A549 (cell line): ENCODE measurements at regions not wholly inside any gene's neighbourhood (a gene's known extent, or its start where the extent isn't known, plus 50 kb on each side); places are given as distances from the start of the nearest gene placed in this dataset.

Experiments used
- ATAC-seq, 2 experiments: fragments of 200-7000 bp in 1 of 2; fragments of >200 bp in 1 of 2; cut with Nextera tagmentation in 1 of 2; cut with Tn5 transposase in 1 of 2; 3 replicates each; pipeline versions ENCODE4 v1.8.0 to v1.9.1; 2018 to 2020; ENCODE audit warnings: mild to moderate bottlenecking in 1 of 2, moderate library complexity in 1 of 2
- CTCF ChIA-PET: fragments of 300-600 bp; sonication (Branson Sonifier 250); formaldehyde crosslinking; extraction: SDS; loops from one replicate; lab custom pipeline; 2021; ENCODE audit warnings: antibody characterized with exemption, inconsistent platforms; lab: Yijun Ruan, JAX
- POLR2A ChIA-PET: fragments of 350-600 bp; formaldehyde crosslinking; extraction: SDS; loops from one replicate; lab custom pipeline; 2021; ENCODE audit warnings: antibody characterized with exemption, inconsistent platforms; lab: Yijun Ruan, JAX
- DNase-seq, 2 experiments: peaks; one replicate each; pipeline versions ENCODE4 v3.0.0 to v3.0.0-alpha.2; 2011 to 2016; ENCODE audit warnings: low read depth in 1 of 2, low spot score in 1 of 2
- FAIRE-seq: peaks from 2 replicates; lab custom pipeline; 2011; peaks lifted over from hg19 to GRCh38; lab: Jason Lieb, UNC
- H3K27ac ChIP-seq, 2 experiments: fragments of >200 bp; sonication (Bioruptor Twin); formaldehyde crosslinking; 3 replicates each; pipeline ENCODE4 v1.5.1; 2016 to 2017
- H3K4me1 ChIP-seq: fragments of >200 bp; sonication (Bioruptor Twin); formaldehyde crosslinking; 3 replicates; pipeline ENCODE4 v1.6.1; 2016
- H3K4me2 ChIP-seq: fragments of >200 bp; sonication (Bioruptor Twin); formaldehyde crosslinking; 3 replicates; pipeline ENCODE4 v1.6.1; 2016
- H3K4me3 ChIP-seq: fragments of >200 bp; sonication (Bioruptor Twin); formaldehyde crosslinking; 3 replicates; pipeline ENCODE4 v1.5.1; 2016
- H3K9me3 ChIP-seq: fragments of >200 bp; sonication (Bioruptor Twin); formaldehyde crosslinking; 3 replicates; pipeline ENCODE4 v1.6.1; 2016
- CBX2 ChIP-seq: fragments of 200-600 bp; sonication (generic); IDR thresholded peaks from 2 replicates; pipeline ENCODE4 v1.6.1; 2016; ENCODE audit warnings: low read depth, mild to moderate bottlenecking, borderline replicate concordance
- CBX8 ChIP-seq: fragments of 200-600 bp; sonication (generic); IDR thresholded peaks from 2 replicates; pipeline ENCODE4 v1.6.1; 2016
- CEBPB ChIP-seq, 2 experiments: fragments of >200 bp in 1 of 2; sonication (Bioruptor Twin) in 1 of 2; formaldehyde crosslinking in 1 of 2; IDR thresholded peaks; 2 replicates each; pipeline ENCODE4 v1.6.1; 2012 to 2016
- CHD2 ChIP-seq: fragments of 150-350 bp; IDR thresholded peaks from 2 replicates; pipeline ENCODE4 v1.6.1; 2014; ENCODE audit warnings: low read length; ENCODE audit not compliant: partially characterized antibody
- EHMT2 ChIP-seq: fragments of 200-600 bp; sonication (generic); IDR thresholded peaks from 2 replicates; pipeline ENCODE4 v1.6.1; 2016; ENCODE audit warnings: antibody characterized with exemption, low read depth, mild to moderate bottlenecking, moderate library complexity
- FOSB ChIP-seq: fragments of 250-450 bp; sonication (Bioruptor Pico); IDR thresholded peaks from 2 replicates; pipeline ENCODE4 v1.5.0; 2020; ENCODE audit warnings: mild to moderate bottlenecking, moderate library complexity
- FOSL2 ChIP-seq, 2 experiments: fragments of 450-650 bp in 1 of 2; fragments of >200 bp in 1 of 2; sonication (Bioruptor Twin) in 1 of 2; formaldehyde crosslinking; IDR thresholded peaks; 2 replicates each; pipeline versions ENCODE4 v1.5.0 to v1.6.1; 2016 to 2020; ENCODE audit warnings: mild to moderate bottlenecking in 1 of 2, moderate library complexity in 1 of 2
- HEYL ChIP-seq: fragments of 250-450 bp; sonication (Bioruptor Pico); IDR thresholded peaks from 2 replicates; pipeline ENCODE4 v1.8.0; 2021; ENCODE audit warnings: mild to moderate bottlenecking, moderate library complexity
- HOXA7 ChIP-seq: fragments of 250-450 bp; sonication (Bioruptor Pico); IDR thresholded peaks from 2 replicates; pipeline ENCODE4 v1.5.0; 2020; ENCODE audit warnings: mild to moderate bottlenecking, moderate library complexity
- HOXB13 ChIP-seq: fragments of 250-450 bp; sonication (Bioruptor Pico); IDR thresholded peaks from 2 replicates; pipeline ENCODE4 v1.5.0; 2020; ENCODE audit warnings: low read depth, mild to moderate bottlenecking, moderate library complexity
- JUN ChIP-seq, 2 experiments: fragments of >200 bp; sonication (Bioruptor Twin); formaldehyde crosslinking; IDR thresholded peaks; 2 replicates in 1 of 2; 3 replicates in 1 of 2; pipeline ENCODE4 v1.6.1; 2016 to 2017
- KDM1A ChIP-seq: fragments of 200-600 bp; sonication (generic); IDR thresholded peaks from 2 replicates; pipeline ENCODE4 v1.6.1; 2016; ENCODE audit warnings: low read depth, mild to moderate bottlenecking
- KDM5A ChIP-seq: fragments of 200-600 bp; sonication (generic); IDR thresholded peaks from 2 replicates; pipeline ENCODE4 v1.6.1; 2016; ENCODE audit warnings: antibody characterized with exemption, mild to moderate bottlenecking
- MAFK ChIP-seq: fragments of 450-650 bp; IDR thresholded peaks from 2 replicates; pipeline ENCODE4 v1.6.1; 2014; ENCODE audit not compliant: partially characterized antibody
- MAZ ChIP-seq: fragments of 150-350 bp; IDR thresholded peaks from 2 replicates; pipeline ENCODE4 v1.6.1; 2014; ENCODE audit warnings: antibody characterized with exemption, low read depth, low read length, borderline replicate concordance
- MYC ChIP-seq: IDR thresholded peaks from 2 replicates; pipeline ENCODE4 v1.6.1; 2012; ENCODE audit warnings: mild to moderate bottlenecking, inconsistent platforms, low read length, improper control_type of control experiment, borderline replicate concordance
- NFE2L2 ChIP-seq: fragments of 150-350 bp; conservative IDR thresholded peaks from 2 replicates; pipeline ENCODE4 v1.6.1; 2014; ENCODE audit warnings: low read length
- POLR2A ChIP-seq: IDR thresholded peaks from 2 replicates; pipeline ENCODE4 v1.6.1; 2012; ENCODE audit warnings: mild to moderate bottlenecking, low read length
- POLR2AphosphoS2 ChIP-seq: conservative IDR thresholded peaks from 2 replicates; pipeline ENCODE4 v1.6.1; 2012; ENCODE audit warnings: low read length, improper control_type of control experiment, inconsistent platforms
- RAD21 ChIP-seq, 2 experiments: fragments of >200 bp in 1 of 2; sonication (Bioruptor Twin) in 1 of 2; formaldehyde crosslinking in 1 of 2; IDR thresholded peaks in 1 of 2; conservative IDR thresholded peaks in 1 of 2; 2 replicates in 1 of 2; 3 replicates in 1 of 2; pipeline ENCODE4 v1.6.1; 2012 to 2018; ENCODE audit warnings: inconsistent platforms in 1 of 2
- RARB ChIP-seq: fragments of 250-450 bp; sonication (Bioruptor Pico); IDR thresholded peaks from 2 replicates; pipeline ENCODE4 v1.8.0; 2021; ENCODE audit warnings: mild to moderate bottlenecking, moderate library complexity
- RCOR1 ChIP-seq: fragments of 150-350 bp; IDR thresholded peaks from 2 replicates; pipeline ENCODE4 v1.6.1; 2014; ENCODE audit warnings: antibody characterized with exemption, low read length, low read depth
- RFX5 ChIP-seq: fragments of 450-650 bp; IDR thresholded peaks from 2 replicates; pipeline ENCODE4 v1.7.1; 2014; ENCODE audit warnings: antibody characterized with exemption, mild to moderate bottlenecking, moderate library complexity
- SMC3 ChIP-seq: fragments of >200 bp; sonication (Bioruptor Twin); formaldehyde crosslinking; IDR thresholded peaks from 3 replicates; pipeline ENCODE4 v1.6.1; 2018; ENCODE audit warnings: inconsistent platforms
- TFCP2L1 ChIP-seq: fragments of 250-450 bp; sonication (Bioruptor Pico); IDR thresholded peaks from 2 replicates; pipeline ENCODE4 v1.5.0; 2021; ENCODE audit warnings: mild to moderate bottlenecking
- ZNF302 ChIP-seq: fragments of 250-450 bp; sonication (Bioruptor Pico); IDR thresholded peaks from 2 replicates; pipeline ENCODE4 v1.9.0; 2021; ENCODE audit warnings: inconsistent platforms, mild to moderate bottlenecking, moderate library complexity
- ZSCAN20 ChIP-seq: fragments of 250-450 bp; sonication (Bioruptor Pico); IDR thresholded peaks from 2 replicates; pipeline ENCODE4 v1.8.0; 2022; ENCODE audit warnings: mild to moderate bottlenecking, moderate library complexity
- WGBS: methylation state at CpG from one replicate; pipeline ENCODE4 v1.1.6; 2017; ENCODE audit errors: missing lambda C conversion rate; 5-methylcytosine and 5-hydroxymethylcytosine counted together
- TF ChIP-seq, protein P1 (sequence below): IDR thresholded peaks from 2 replicates; pipeline ENCODE4 v1.6.1; 2012; ENCODE audit warnings: low read depth, borderline replicate concordance
- TF ChIP-seq, protein P2 (sequence below): fragments of >200 bp; sonication (Bioruptor Twin); formaldehyde crosslinking; IDR thresholded peaks from 3 replicates; pipeline ENCODE4 v1.6.1; 2016

DNA sequence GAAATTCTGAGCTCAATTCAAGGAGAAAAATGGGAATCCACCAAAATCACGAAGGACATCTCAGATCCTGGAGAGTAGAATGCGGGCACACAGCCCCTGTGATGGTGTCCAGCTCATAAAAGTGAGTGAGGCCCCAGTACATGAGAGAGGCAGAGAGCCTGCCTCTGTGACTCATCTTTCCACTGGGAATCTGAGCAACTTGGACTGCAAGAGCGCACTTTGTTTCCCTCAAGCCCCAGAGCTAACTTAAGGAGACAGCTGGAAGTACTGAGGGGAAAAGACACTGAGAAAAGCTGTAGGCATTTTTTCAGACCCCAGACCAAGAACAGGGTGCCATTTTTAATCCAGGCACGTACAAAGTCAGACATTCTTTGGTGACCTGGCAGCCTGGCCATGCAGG lies 273.7 kb downstream of the C11orf87 start:
- CTCF ChIA-PET = no interaction called here
- no peak overlapping the region for H3K27ac ChIP-seq

DNA sequence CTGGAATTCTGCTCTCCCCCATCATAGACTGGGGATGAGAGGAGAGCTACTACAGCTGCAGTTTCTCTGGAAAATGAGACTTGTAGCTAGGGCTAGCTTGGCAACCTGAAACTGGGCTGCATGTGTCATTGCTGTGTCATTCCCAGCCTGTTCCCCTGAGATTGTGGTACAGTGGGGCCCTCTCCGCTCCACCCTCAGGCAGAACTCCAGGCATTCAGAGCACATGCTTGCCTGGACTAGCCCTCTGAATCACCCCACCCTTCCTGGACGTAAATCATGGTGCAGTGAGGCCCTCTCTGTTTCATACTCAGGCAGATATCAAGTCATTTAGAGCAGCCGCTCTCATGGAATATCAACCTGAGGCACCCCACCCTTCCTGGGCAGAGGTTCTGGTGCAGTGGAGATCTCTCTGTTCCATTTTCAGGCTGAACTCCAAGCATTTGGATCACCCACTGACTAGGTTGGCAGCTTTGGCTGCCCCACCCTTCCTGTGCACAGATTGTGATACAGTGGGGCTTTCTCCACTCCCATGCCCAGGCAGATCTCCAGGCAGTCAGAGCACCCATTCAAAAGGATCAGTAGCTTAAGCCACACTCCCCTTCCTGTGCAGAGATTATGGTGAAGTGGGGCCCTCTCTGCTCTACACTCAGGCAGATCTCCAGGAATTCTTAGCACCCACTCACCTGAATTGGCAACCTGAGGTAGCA lies 274.4 kb downstream of the C11orf87 start:
- Histone ChIP-seq H3K4me3 (no peak overlapping the region), H3K9me3 (peaks cover 8% of the 10 kb centered on the region; the same call in 1 of the 3 replicates), H3K27ac (no peak overlapping the region), H3K4me1 (no peaks in the 10 kb centered on the region), H3K4me2 (no peak overlapping the region)
- FAIRE-seq = no peak
- WGBS = 0% methylated on average over 2 of the region's 3 CpGs
- CTCF ChIA-PET = interaction anchor here (0.6 to 0.9 kb wide), 4 partner anchors 17 to 678 kb away, joined by 3 to 4 read pairs (median 4); no protein-coding TSS in a partner anchor
- ATAC-seq = no peak
- TF ChIP-seq HOXB13 (CRISPR knock-in tag) (no peak), KDM1A (no peak), HOXA7 (CRISPR knock-in tag) (no peak), RCOR1 (no peak), MAFK (no peak), SMC3 (no peak), MAZ (no peak), CEBPB (IDR thresholded peaks at IDR 0.05) (no peak), FOSL2 (IDR thresholded peaks at IDR 0.05) (no peak), FOSL2 (CRISPR knock-in tag; IDR thresholded peaks at IDR 0.05) (no peak), NFE2L2 (no peak), POLR2A (no peak), FOSB (CRISPR knock-in tag) (no peak), CHD2 (no peak)
- TF ChIP-seq, protein P1, sequence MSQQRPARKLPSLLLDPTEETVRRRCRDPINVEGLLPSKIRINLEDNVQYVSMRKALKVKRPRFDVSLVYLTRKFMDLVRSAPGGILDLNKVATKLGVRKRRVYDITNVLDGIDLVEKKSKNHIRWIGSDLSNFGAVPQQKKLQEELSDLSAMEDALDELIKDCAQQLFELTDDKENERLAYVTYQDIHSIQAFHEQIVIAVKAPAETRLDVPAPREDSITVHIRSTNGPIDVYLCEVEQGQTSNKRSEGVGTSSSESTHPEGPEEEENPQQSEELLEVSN = no peak
- TF ChIP-seq, protein P2, sequence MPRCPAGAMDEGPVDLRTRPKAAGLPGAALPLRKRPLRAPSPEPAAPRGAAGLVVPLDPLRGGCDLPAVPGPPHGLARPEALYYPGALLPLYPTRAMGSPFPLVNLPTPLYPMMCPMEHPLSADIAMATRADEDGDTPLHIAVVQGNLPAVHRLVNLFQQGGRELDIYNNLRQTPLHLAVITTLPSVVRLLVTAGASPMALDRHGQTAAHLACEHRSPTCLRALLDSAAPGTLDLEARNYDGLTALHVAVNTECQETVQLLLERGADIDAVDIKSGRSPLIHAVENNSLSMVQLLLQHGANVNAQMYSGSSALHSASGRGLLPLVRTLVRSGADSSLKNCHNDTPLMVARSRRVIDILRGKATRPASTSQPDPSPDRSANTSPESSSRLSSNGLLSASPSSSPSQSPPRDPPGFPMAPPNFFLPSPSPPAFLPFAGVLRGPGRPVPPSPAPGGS = no peak
- DNase-seq = no peak
- POLR2A ChIA-PET = no interaction called here

More for the DNA sequence above, 273.7 kb downstream of the C11orf87 start:
- Histone ChIP-seq H3K9me3 (peaks cover 8% of the 10 kb centered on the region; the same call in 1 of the 3 replicates), H3K4me2 (no peak overlapping the region), H3K4me3 (no peak overlapping the region), H3K4me1 (no peaks in the 10 kb centered on the region)
- ATAC-seq (no peak), FAIRE-seq (no peak), DNase-seq (no peak)
- 11% methylated on average over 4 of the region's 4 CpGs for WGBS
- TF ChIP-seq RARB (CRISPR knock-in tag) (no peak), RFX5 (no peak), HEYL (CRISPR knock-in tag) (no peak), JUN (IDR thresholded peaks at IDR 0.05) (no peak), KDM5A (no peak), POLR2AphosphoS2 (no peak), CBX8 (no peak), MYC (no peak), RCOR1 (no peak), ZNF302 (no peak), ZSCAN20 (no peak), TFCP2L1 (no peak), RAD21 (conservative IDR thresholded peaks at IDR 0.05 in 1 of 2, IDR thresholded peaks at IDR 0.05 in 1 of 2) (no peak), EHMT2 (no peak), MAZ (no peak), CBX2 (no peak)
- TF ChIP-seq, protein P1 = no peak
- POLR2A ChIA-PET = no interaction called here
